GM23338 (cell line): ENCODE measurements at regions not wholly inside any gene's neighbourhood (a gene's known extent, or its start where the extent isn't known, plus 50 kb on each side); places are given as distances from the start of the nearest gene placed in this dataset.
"Not testable (repeated sequence)": the region's sequence is repeated elsewhere in the genome, so short reads cannot be mapped to it uniquely, and the experiment has no call there.

Experiments used
- CREB1 ChIP-seq: fragments of 250-450 bp; sonication (Bioruptor Pico); IDR thresholded peaks from 2 replicates; pipeline ENCODE4 v1.5.0; 2020; ENCODE audit warnings: low read depth, mild to moderate bottlenecking, moderate library complexity
- CTCF ChIP-seq, 2 experiments: fragments of 200-600 bp in 1 of 2; sonication (generic) in 1 of 2; conservative IDR thresholded peaks; 2 replicates each; pipeline versions ENCODE4 v1.5.1 to v1.6.1; 2016 to 2017; ENCODE audit warnings: antibody characterized with exemption in 2 of 2, low read depth in 2 of 2, mild to moderate bottlenecking in 2 of 2, moderate library complexity in 1 of 2
- ETS1 ChIP-seq: IDR thresholded peaks from 2 replicates; pipeline ENCODE4 v1.6.1; 2016; ENCODE audit warnings: antibody characterized with exemption
- EZH2 ChIP-seq: fragments of 200-600 bp; sonication (generic); IDR thresholded peaks from one replicate; pipeline ENCODE4 v1.8.0; 2017; ENCODE audit warnings: antibody characterized with exemption, mild to moderate bottlenecking, low read depth; ENCODE audit not compliant: unreplicated experiment
- EZH2phosphoT487 ChIP-seq: fragments of 200-600 bp; sonication (generic); IDR thresholded peaks from one replicate; pipeline ENCODE4 v1.8.1; 2018; ENCODE audit warnings: antibody characterized with exemption; ENCODE audit not compliant: unreplicated experiment
- POLR2AphosphoS5 ChIP-seq: IDR thresholded peaks from 2 replicates; pipeline ENCODE4 v1.6.1; 2016; ENCODE audit warnings: antibody characterized with exemption, low read depth
- REST ChIP-seq: IDR thresholded peaks from one replicate; pipeline ENCODE4 v1.6.1; 2018; ENCODE audit warnings: antibody characterized with exemption; ENCODE audit not compliant: unreplicated experiment
- ZNF114 ChIP-seq: fragments of 250-450 bp; sonication (Bioruptor Pico); IDR thresholded peaks from 2 replicates; pipeline ENCODE4 v1.5.0; 2020; ENCODE audit warnings: mild to moderate bottlenecking, moderate library complexity
- ZNF331 ChIP-seq: fragments of 250-450 bp; sonication (Bioruptor Pico); IDR thresholded peaks from 2 replicates; pipeline ENCODE4 v1.5.0; 2020; ENCODE audit warnings: low read depth, mild to moderate bottlenecking, moderate library complexity

GRCh38 chr2:35441575-35441974, 914.0 kb upstream of the CRIM1 start:
- TF ChIP-seq CTCF (conservative IDR thresholded peaks at IDR 0.05; ENCODE audit: low read depth in 2 of 2); REST; POLR2AphosphoS5; CREB1 (CRISPR knock-in tag); EZH2; EZH2phosphoT487; ZNF331; ZNF114; ETS1: not testable (repeated sequence)
